ENCODE measurements at regions not wholly inside any gene's neighbourhood (a gene's known extent, or its start where the extent isn't known, plus 50 kb on each side); places are given as distances from the start of the nearest gene placed in this dataset.

DNA sequence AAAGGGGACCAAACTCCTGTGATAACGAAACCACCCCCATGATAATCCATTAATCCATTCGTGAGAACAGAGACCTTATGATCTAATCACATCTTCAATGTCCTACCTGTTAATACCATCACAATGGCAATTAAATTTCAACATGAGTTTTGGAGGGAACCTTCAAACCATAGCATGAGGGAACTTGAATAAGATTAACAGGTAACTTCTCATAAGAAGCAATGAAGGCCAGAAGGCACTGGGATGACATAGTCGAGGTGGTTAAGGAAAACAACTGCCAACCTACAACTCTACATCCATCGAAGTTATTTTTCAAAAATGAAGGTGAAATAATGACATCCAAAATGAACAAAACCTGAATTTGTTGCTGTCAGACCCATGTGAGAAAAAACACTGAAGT, 478.9 kb downstream of the EDEM1 start:
- CTCF ChIA-PET: no interaction called here
- H3K27ac Mint-ChIP-seq: no peak overlapping the region

GRCh38 chr3:5673521-5673920, 486.0 kb downstream of the EDEM1 start:
- no peak for ATAC-seq
- no peak overlapping the region for H3K27ac Mint-ChIP-seq
- no peaks in the 10 kb centered on the region for H3K36me3 Mint-ChIP-seq (ENCODE audit: low read depth)
- ChIA-PET POLR2A (no interaction called here), CTCF (no interaction called here)
- peaks cover 4% of the 10 kb centered on the region for H3K9me3 Mint-ChIP-seq (ENCODE audit: insufficient read depth)
- no peak for DNase-seq
- H3K4me1 Mint-ChIP-seq (ENCODE audit: low read depth): no peaks in the 10 kb centered on the region
- H3K27me3 Mint-ChIP-seq (ENCODE audit: low read depth): no peaks in the 10 kb centered on the region
- no peak overlapping the region for H3K4me3 Mint-ChIP-seq

More for the DNA sequence above, 478.9 kb downstream of the EDEM1 start:
- H3K36me3 Mint-ChIP-seq (ENCODE audit: low read depth): no peaks in the 10 kb centered on the region
- H3K4me3 Mint-ChIP-seq: no peak overlapping the region
- peaks cover 12% of the 10 kb centered on the region for H3K9me3 Mint-ChIP-seq (ENCODE audit: insufficient read depth)
- POLR2A ChIA-PET: no interaction called here
- ATAC-seq: no peak
- no peaks in the 10 kb centered on the region for H3K27me3 Mint-ChIP-seq (ENCODE audit: low read depth)
- DNase-seq: no peak
- H3K4me1 Mint-ChIP-seq (ENCODE audit: low read depth): no peaks in the 10 kb centered on the region

GRCh38 chr3:5675319-5675718, 487.8 kb downstream of the EDEM1 start:
- H3K36me3 Mint-ChIP-seq (ENCODE audit: low read depth): no peaks in the 10 kb centered on the region
- DNase-seq (no peak), ATAC-seq (no peak)
- H3K9me3 Mint-ChIP-seq (ENCODE audit: insufficient read depth): peaks cover 4% of the 10 kb centered on the region
- no peak overlapping the region for H3K4me3 Mint-ChIP-seq
- CTCF ChIA-PET: no interaction called here
- H3K27me3 Mint-ChIP-seq (ENCODE audit: low read depth): no peaks in the 10 kb centered on the region
- POLR2A ChIA-PET: no interaction called here
- H3K27ac Mint-ChIP-seq: no peak overlapping the region
- H3K4me1 Mint-ChIP-seq (ENCODE audit: low read depth): no peaks in the 10 kb centered on the region

- no peaks in the 10 kb centered on the region for H3K36me3 Mint-ChIP-seq (ENCODE audit: low read depth)
- no peak overlapping the region for H3K4me3 Mint-ChIP-seq
- CTCF ChIA-PET: no interaction called here
- H3K4me1 Mint-ChIP-seq (ENCODE audit: low read depth): no peaks in the 10 kb centered on the region
- no peaks in the 10 kb centered on the region for H3K27me3 Mint-ChIP-seq (ENCODE audit: low read depth)
- no peak overlapping the region for H3K27ac Mint-ChIP-seq
- no peak for DNase-seq
- POLR2A ChIA-PET: no interaction called here
- peaks cover 4% of the 10 kb centered on the region for H3K9me3 Mint-ChIP-seq (ENCODE audit: insufficient read depth)
- no peak for ATAC-seq
These were observed 490.0 kb downstream of the EDEM1 start for GRCh38 chr3:5677555-5677954.

GRCh38 chr3:5678248-5678647, 490.7 kb downstream of the EDEM1 start:
- no peaks in the 10 kb centered on the region for H3K4me1 Mint-ChIP-seq (ENCODE audit: low read depth)
- H3K27ac Mint-ChIP-seq: no peak overlapping the region
- no peaks in the 10 kb centered on the region for H3K36me3 Mint-ChIP-seq (ENCODE audit: low read depth)
- no peak overlapping the region for H3K4me3 Mint-ChIP-seq
- peaks cover 4% of the 10 kb centered on the region for H3K9me3 Mint-ChIP-seq (ENCODE audit: insufficient read depth)
- DNase-seq: no peak
- ATAC-seq: no peak
- POLR2A ChIA-PET: no interaction called here
- H3K27me3 Mint-ChIP-seq (ENCODE audit: low read depth): no peaks in the 10 kb centered on the region
- CTCF ChIA-PET: no interaction called here

DNA sequence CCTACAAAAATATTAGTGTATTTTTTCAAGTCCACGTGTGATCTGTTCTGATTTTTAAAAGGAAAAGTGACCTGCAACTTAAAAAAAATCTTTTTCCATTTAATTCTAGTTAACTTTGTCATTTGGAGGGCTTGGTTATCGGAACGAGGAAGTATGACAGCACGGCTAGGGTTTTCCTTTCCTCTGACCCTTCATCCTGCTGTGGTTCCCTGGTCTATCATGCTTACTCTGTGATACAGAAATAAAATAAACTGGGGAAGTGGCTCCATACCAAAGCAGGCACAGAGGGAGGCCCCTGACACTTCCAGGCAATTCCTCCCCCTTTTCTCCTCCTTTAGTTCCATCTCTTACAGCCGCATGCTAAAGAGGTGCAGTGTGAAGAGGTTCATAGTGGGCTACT, 491.3 kb downstream of the EDEM1 start:
- H3K36me3 Mint-ChIP-seq (ENCODE audit: low read depth): no peaks in the 10 kb centered on the region
- no peak for ATAC-seq
- H3K9me3 Mint-ChIP-seq (ENCODE audit: insufficient read depth): no peaks in the 10 kb centered on the region
- no peak for DNase-seq
- no peaks in the 10 kb centered on the region for H3K27me3 Mint-ChIP-seq (ENCODE audit: low read depth)
- no peak overlapping the region for H3K27ac Mint-ChIP-seq
- CTCF ChIA-PET: no interaction called here
- no peaks in the 10 kb centered on the region for H3K4me1 Mint-ChIP-seq (ENCODE audit: low read depth)
- POLR2A ChIA-PET: no interaction called here
- H3K4me3 Mint-ChIP-seq: no peak overlapping the region

GRCh38 chr3:5687230-5687629, 499.7 kb downstream of the EDEM1 start:
- ChIA-PET CTCF (no interaction called here), POLR2A (no interaction called here)
- Mint-ChIP-seq H3K36me3 (ENCODE audit: low read depth) (no peaks in the 10 kb centered on the region), H3K9me3 (ENCODE audit: insufficient read depth) (peaks cover 23% of the 10 kb centered on the region), H3K27ac (no peak overlapping the region), H3K4me1 (ENCODE audit: low read depth) (no peaks in the 10 kb centered on the region), H3K4me3 (no peak overlapping the region), H3K27me3 (ENCODE audit: low read depth) (no peaks in the 10 kb centered on the region)
- no peak for ATAC-seq
- DNase-seq: no peak

DNA sequence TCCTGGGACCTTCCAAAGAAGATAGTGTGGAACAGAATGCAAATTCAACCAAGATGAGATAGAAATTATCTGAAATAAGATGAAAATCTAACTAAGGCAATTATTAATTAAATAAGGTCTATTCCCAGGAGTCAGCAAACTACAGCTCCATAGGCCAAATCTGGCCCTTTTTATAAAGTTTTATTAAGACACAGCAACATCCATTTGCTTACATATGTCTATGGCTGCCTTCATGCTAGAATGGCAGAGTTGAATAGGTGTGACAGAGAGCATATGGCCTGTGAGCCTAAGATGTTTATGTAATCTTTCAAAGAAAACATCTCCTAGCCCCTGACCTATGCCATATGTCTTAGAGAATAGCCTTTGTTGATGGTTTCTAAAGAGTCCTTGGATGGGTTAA, 503.0 kb downstream of the EDEM1 start:
- H3K4me1 Mint-ChIP-seq (ENCODE audit: low read depth): no peaks in the 10 kb centered on the region
- CTCF ChIA-PET: no interaction called here

DNA sequence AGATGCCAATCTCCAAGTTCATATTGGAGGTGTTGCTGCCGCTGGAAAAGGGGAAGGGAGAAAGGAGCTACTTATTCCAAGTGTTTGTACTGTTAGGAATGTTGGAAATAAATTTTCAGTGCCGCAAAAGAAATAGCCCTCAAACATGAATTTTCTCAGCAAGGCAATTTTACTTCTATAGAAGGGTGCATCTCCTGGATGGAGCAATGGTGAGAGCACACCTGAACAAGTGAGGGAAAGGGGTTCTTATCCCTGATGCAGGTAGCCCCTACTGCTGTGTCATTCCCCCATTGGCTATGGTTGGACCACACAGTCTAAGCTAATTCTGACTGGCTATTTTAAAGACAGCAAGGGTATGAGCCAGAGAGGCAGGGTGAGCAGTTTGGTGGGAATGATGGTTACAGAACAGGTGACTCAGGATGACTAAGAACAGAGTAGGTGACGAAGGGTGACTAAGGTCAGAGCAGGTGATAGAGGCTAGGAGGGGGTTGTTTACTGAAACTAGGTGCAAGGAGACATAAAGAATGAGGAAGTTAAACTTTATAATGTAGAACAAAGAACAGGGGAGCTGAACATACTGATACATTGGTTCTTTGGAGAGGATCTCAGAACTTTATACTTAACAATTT, 503.5 kb downstream of the EDEM1 start:
- ChIA-PET POLR2A (no interaction called here), CTCF (no interaction called here)
- DNase-seq (no peak), ATAC-seq (no peak)
- H3K36me3 Mint-ChIP-seq (ENCODE audit: low read depth): no peaks in the 10 kb centered on the region
- no peaks in the 10 kb centered on the region for H3K27me3 Mint-ChIP-seq (ENCODE audit: low read depth)
- no peak overlapping the region for H3K27ac Mint-ChIP-seq
- no peak overlapping the region for H3K4me3 Mint-ChIP-seq
- H3K4me1 Mint-ChIP-seq (ENCODE audit: low read depth): no peaks in the 10 kb centered on the region
- H3K9me3 Mint-ChIP-seq (ENCODE audit: insufficient read depth): peaks cover 23% of the 10 kb centered on the region

More for the DNA sequence above, 503.0 kb downstream of the EDEM1 start:
- H3K27me3 Mint-ChIP-seq (ENCODE audit: low read depth): no peaks in the 10 kb centered on the region
- no peak for DNase-seq
- H3K9me3 Mint-ChIP-seq (ENCODE audit: insufficient read depth): peaks cover 23% of the 10 kb centered on the region
- no peak overlapping the region for H3K27ac Mint-ChIP-seq
- no peak for ATAC-seq
- POLR2A ChIA-PET: no interaction called here
- no peak overlapping the region for H3K4me3 Mint-ChIP-seq
- no peaks in the 10 kb centered on the region for H3K36me3 Mint-ChIP-seq (ENCODE audit: low read depth)

GRCh38 chr3:5692446-5692845, 504.9 kb downstream of the EDEM1 start:
- Mint-ChIP-seq H3K36me3 (ENCODE audit: low read depth) (no peaks in the 10 kb centered on the region), H3K9me3 (ENCODE audit: insufficient read depth) (peaks cover 18% of the 10 kb centered on the region), H3K4me1 (ENCODE audit: low read depth) (no peaks in the 10 kb centered on the region), H3K27me3 (ENCODE audit: low read depth) (no peaks in the 10 kb centered on the region), H3K27ac (no peak overlapping the region), H3K4me3 (no peak overlapping the region)
- no peak for ATAC-seq
- POLR2A ChIA-PET: no interaction called here
- DNase-seq: no peak
- CTCF ChIA-PET: no interaction called here

DNA sequence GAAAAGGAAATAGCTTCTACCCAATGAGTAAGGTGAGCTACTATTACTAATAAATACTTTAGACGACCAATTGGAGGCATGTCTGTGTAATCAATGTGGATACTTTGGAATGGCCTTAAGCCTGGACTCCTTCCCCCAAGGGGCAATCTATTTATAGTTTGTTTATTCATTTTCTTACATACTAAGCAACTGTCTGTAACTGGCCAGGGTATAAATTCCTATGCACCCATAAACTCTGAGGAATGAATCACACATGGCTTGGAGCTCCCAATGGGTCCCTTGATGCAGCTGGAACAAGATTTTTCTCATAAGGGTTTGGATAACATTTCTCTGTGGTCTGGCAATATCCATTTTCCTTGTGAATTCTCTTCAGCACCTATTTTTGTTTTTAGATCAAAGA, 506.8 kb downstream of the EDEM1 start:
- no peak for DNase-seq
- CTCF ChIA-PET: no interaction called here
- no peaks in the 10 kb centered on the region for H3K4me1 Mint-ChIP-seq (ENCODE audit: low read depth)
- ATAC-seq: no peak
- H3K36me3 Mint-ChIP-seq (ENCODE audit: low read depth): no peaks in the 10 kb centered on the region
- POLR2A ChIA-PET: no interaction called here
- no peak overlapping the region for H3K4me3 Mint-ChIP-seq
- H3K9me3 Mint-ChIP-seq (ENCODE audit: insufficient read depth): peaks cover 18% of the 10 kb centered on the region
- H3K27ac Mint-ChIP-seq: no peak overlapping the region
- H3K27me3 Mint-ChIP-seq (ENCODE audit: low read depth): no peaks in the 10 kb centered on the region

DNA sequence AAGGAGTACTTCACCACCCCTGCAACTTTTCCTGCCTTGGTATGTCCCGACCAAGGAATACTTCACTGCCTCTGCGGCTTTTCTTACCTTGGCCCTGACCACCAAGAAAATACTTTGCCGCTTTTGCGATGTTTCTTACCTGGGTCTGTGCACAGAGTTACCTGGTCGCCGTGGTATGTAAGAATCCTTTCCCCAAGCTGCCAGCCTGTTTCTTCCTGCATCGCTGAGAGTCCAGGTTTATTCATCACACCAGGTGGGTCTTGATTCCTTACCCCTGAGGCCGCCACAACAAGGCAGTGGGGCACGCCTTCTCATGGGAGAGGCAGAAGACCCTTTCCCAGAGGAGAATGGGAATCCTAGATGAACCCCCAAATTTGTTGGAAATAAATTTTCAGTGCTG, 511.3 kb downstream of the EDEM1 start:
- POLR2A ChIA-PET: no interaction called here
- Mint-ChIP-seq H3K36me3 (ENCODE audit: low read depth) (no peaks in the 10 kb centered on the region), H3K27me3 (ENCODE audit: low read depth) (no peaks in the 10 kb centered on the region), H3K4me3 (no peak overlapping the region), H3K27ac (no peak overlapping the region), H3K4me1 (ENCODE audit: low read depth) (no peaks in the 10 kb centered on the region), H3K9me3 (ENCODE audit: insufficient read depth) (no peaks in the 10 kb centered on the region)
- ATAC-seq (no peak), DNase-seq (no peak)
- CTCF ChIA-PET: no interaction called here

DNA sequence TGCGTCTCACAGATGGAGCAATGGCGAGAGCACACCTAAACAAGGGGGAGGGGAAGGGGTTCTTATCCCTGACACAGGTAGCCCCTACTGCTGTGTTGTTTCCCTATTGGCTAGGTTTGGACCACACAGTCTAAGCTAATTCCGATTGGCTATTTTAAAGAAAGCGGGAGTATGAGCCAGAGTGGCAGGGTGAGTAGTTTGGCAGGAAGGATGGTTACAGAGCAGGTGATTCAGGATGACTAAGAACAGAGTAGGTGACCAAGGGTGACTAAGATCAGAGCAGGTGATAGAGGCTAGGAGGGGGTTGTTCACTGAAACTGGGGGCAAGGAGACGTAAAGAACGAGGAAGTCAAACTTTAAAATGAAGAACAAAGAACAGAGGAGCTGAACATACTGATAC, 511.8 kb downstream of the EDEM1 start:
- Mint-ChIP-seq H3K4me3 (no peak overlapping the region), H3K27me3 (ENCODE audit: low read depth) (no peaks in the 10 kb centered on the region), H3K36me3 (ENCODE audit: low read depth) (no peaks in the 10 kb centered on the region), H3K9me3 (ENCODE audit: insufficient read depth) (no peaks in the 10 kb centered on the region), H3K4me1 (ENCODE audit: low read depth) (no peaks in the 10 kb centered on the region), H3K27ac (no peak overlapping the region)
- ChIA-PET CTCF (no interaction called here), POLR2A (no interaction called here)
- ATAC-seq (no peak), DNase-seq (no peak)
